ENCODE measurements at regions not wholly inside any gene's neighbourhood (a gene's known extent, or its start where the extent isn't known, plus 50 kb on each side); places are given as distances from the start of the nearest gene placed in this dataset.

GRCh38 chr4:156568041-156568440 lies 403.6 kb downstream of the PDGFC start:
- H3K27me3 ChIP-seq (ENCODE audit: control insufficient read depth, insufficient read depth, low read length): no peaks in the 10 kb centered on the region
- no peak overlapping the region for H2AK9ac ChIP-seq (replicated peaks; ENCODE audit: low read depth, low read length, poor library complexity)
- H3K9ac ChIP-seq (ENCODE audit: low read depth, low read length): no peak overlapping the region
- H3K4me3 ChIP-seq (ENCODE audit: insufficient read depth, low read depth, low read length): no peak overlapping the region
- H4K8ac ChIP-seq (ENCODE audit: low read depth in 2 of 2, low read length in 2 of 2): no peak overlapping the region
- H2AK5ac ChIP-seq (ENCODE audit: low read depth, low read length): no peak overlapping the region
- no peak overlapping the region for H2BK15ac ChIP-seq (ENCODE audit: low read depth, low read length)
- no peaks in the 10 kb centered on the region for H3K9me3 ChIP-seq (ENCODE audit: control insufficient read depth, insufficient read depth, low read length)
- CTCF ChIA-PET: interaction anchor here (1.0 kb wide), 1 partner anchor 92 kb away, joined by 4 read pairs; no protein-coding TSS in a partner anchor
- no peak overlapping the region for H3K56ac ChIP-seq (ENCODE audit: extremely low read depth, insufficient read depth, low read length)
- H2BK5ac ChIP-seq (ENCODE audit: low read depth, low read length, poor library complexity, severe bottlenecking): no peak overlapping the region
- H3K36me3 ChIP-seq (ENCODE audit: control insufficient read depth, insufficient read depth, low read length): no peaks in the 10 kb centered on the region
- BruUV-seq (replicated peaks): no TSS peak
- no peaks in the 10 kb centered on the region for H3K9me1 ChIP-seq (ENCODE audit: insufficient read depth, low read length)
- H3K4me2 ChIP-seq (ENCODE audit: low read depth, low read length): no peak overlapping the region
- in situ Hi-C loops (cut with MboI; ENCODE audit: low sequenced_read_pairs): no loop called here
- POLR2A ChIA-PET (ENCODE audit: unreplicated experiment): interaction anchor here (1.0 kb wide), 1 partner anchor 203 kb away, joined by 4 read pairs; no protein-coding TSS in a partner anchor
- H4K91ac ChIP-seq (ENCODE audit: insufficient read depth, low read depth, low read length): no peak overlapping the region
- H3K79me1 ChIP-seq (ENCODE audit: low read depth in 1 of 2, low read length in 2 of 2): no peaks in the 10 kb centered on the region
- WGBS, 2 experiments (ENCODE audit: extremely low coverage in 2 of 2, insufficient read length in 1 of 2): no CpG with 5 or more reads among the region's 4 CpGs
- no peaks in the 10 kb centered on the region for H4K20me1 ChIP-seq (ENCODE audit: insufficient read depth, low read length)
- intact Hi-C loops (cut with micrococcal nuclease): no loop called here
- H4K5ac ChIP-seq (ENCODE audit: low read depth, low read length): no peak overlapping the region
- no peak overlapping the region for H2BK120ac ChIP-seq (ENCODE audit: low read depth, low read length)
- H2BK20ac ChIP-seq (ENCODE audit: low read depth, low read length): no peak overlapping the region
- no peak overlapping the region for H3K27ac ChIP-seq (ENCODE audit: insufficient read depth, low read length)
- no peak overlapping the region for H3K14ac ChIP-seq (replicated peaks; ENCODE audit: low read depth, low read length)
- peak; percentile 77 for ATAC-seq (ENCODE audit: low read depth)
- TF ChIP-seq MAZ (IDR thresholded peaks at IDR 0.05; ENCODE audit: borderline replicate concordance, low read depth, low read length) (no peak), SMC3 (IDR thresholded peaks at IDR 0.05; ENCODE audit: low read depth, low read length) (no peak), MXI1 (IDR thresholded peaks at IDR 0.05; ENCODE audit: borderline replicate concordance, low read depth, low read length) (no peak), FOS (IDR thresholded peaks at IDR 0.05; ENCODE audit: low read depth, low read length) (no peak), BHLHE40 (IDR thresholded peaks at IDR 0.05; ENCODE audit: low read depth, low read length) (no peak), CHD1 (IDR thresholded peaks at IDR 0.05; ENCODE audit: low read depth, low read length) (no peak), ELK1 (IDR thresholded peaks at IDR 0.05; ENCODE audit: borderline replicate concordance, low read depth, low read length) (no peak), CEBPB (IDR thresholded peaks at IDR 0.05; ENCODE audit: low read depth, low read length) (no peak), POLR2A (IDR thresholded peaks at IDR 0.05; ENCODE audit: low read depth, low read length) (no peak), USF2 (IDR thresholded peaks at IDR 0.05; ENCODE audit: low read depth, low read length) (no peak), RFX5 (IDR thresholded peaks at IDR 0.05; ENCODE audit: low read depth, low read length) (no peak), RAD21 (IDR thresholded peaks at IDR 0.05; ENCODE audit: low read length) (no peak), NFE2L2 (IDR thresholded peaks at IDR 0.05; ENCODE audit: low read depth, low read length) (no peak), CTCF (conservative IDR thresholded peaks at IDR 0.05; ENCODE audit: low read depth, low read length) (no peak), RCOR1 (IDR thresholded peaks at IDR 0.05; ENCODE audit: insufficient replicate concordance, low read length) (no peak), MAFK (IDR thresholded peaks at IDR 0.05; ENCODE audit: low read depth, low read length) (no peak)
- DNase-seq: peak; percentile 59
- no peaks in the 10 kb centered on the region; the same call in 1 of the 2 replicates for H3K4me1 ChIP-seq (ENCODE audit: control insufficient read depth, insufficient read depth, low read length)
- peak overlapping the region; percentile 40; the same call in 1 of the 2 replicates for H3K18ac ChIP-seq (ENCODE audit: low read depth, low read length)
- dilution Hi-C loops (cut with HindIII; ENCODE audit: low sequenced_read_pairs, unreplicated experiment): no loop called here
- H3K23ac ChIP-seq (ENCODE audit: low read depth, low read length): no peak overlapping the region
- H2AFZ ChIP-seq (replicated peaks; ENCODE audit: low read length, poor library complexity): no peak overlapping the region
- H3K4ac ChIP-seq (ENCODE audit: low read depth, low read length): no peak overlapping the region
